ENCODE measurements at regions not wholly inside any gene's neighbourhood (a gene's known extent, or its start where the extent isn't known, plus 50 kb on each side); places are given as distances from the start of the nearest gene placed in this dataset.

- DNase-seq: no peak
These were observed 139.5 kb upstream of the PMFBP1 start for GRCh38 chr16:72311426-72311825.

GRCh38 chr16:72309001-72309400, 137.0 kb upstream of the PMFBP1 start:
- no peak for DNase-seq

- no peak for DNase-seq
These were observed 136.4 kb upstream of the PMFBP1 start for GRCh38 chr16:72308396-72308795.

GRCh38 chr16:72302332-72302731, 130.4 kb upstream of the PMFBP1 start:
- DNase-seq: no peak

- DNase-seq: no peak
These were observed 129.7 kb upstream of the PMFBP1 start for GRCh38 chr16:72301523-72302236.

GRCh38 chr16:72300892-72301291, 128.9 kb upstream of the PMFBP1 start:
- no peak for DNase-seq

- DNase-seq: no peak
These were observed 127.8 kb upstream of the PMFBP1 start for GRCh38 chr16:72299684-72300243.

GRCh38 chr16:72298961-72299360, 127.0 kb upstream of the PMFBP1 start:
- no peak for DNase-seq

GRCh38 chr16:72295914-72296313, 124.0 kb upstream of the PMFBP1 start:
- no peak for DNase-seq

GRCh38 chr16:72291531-72291981, 119.6 kb upstream of the PMFBP1 start:
- no peak for DNase-seq

GRCh38 chr16:72291121-72291520, 119.2 kb upstream of the PMFBP1 start:
- DNase-seq: no peak

- no peak for DNase-seq
These were observed 115.7 kb upstream of the PMFBP1 start for GRCh38 chr16:72287649-72288048.

GRCh38 chr16:72286936-72287620, 115.1 kb upstream of the PMFBP1 start:
- DNase-seq: no peak

- DNase-seq: no peak
These were observed 113.8 kb upstream of the PMFBP1 start for GRCh38 chr16:72285728-72286127.

GRCh38 chr16:72285324-72285723, 113.4 kb upstream of the PMFBP1 start:
- no peak for DNase-seq

GRCh38 chr16:72284042-72284789, 112.3 kb upstream of the PMFBP1 start:
- no peak for DNase-seq

- no peak for DNase-seq
These were observed 110.4 kb upstream of the PMFBP1 start for GRCh38 chr16:72282362-72282761.

GRCh38 chr16:72278301-72278700, 106.3 kb upstream of the PMFBP1 start:
- no peak for DNase-seq

GRCh38 chr16:72277749-72278148, 105.8 kb upstream of the PMFBP1 start:
- DNase-seq: no peak

GRCh38 chr16:72271699-72272240, 99.8 kb upstream of the PMFBP1 start:
- DNase-seq: no peak

GRCh38 chr16:72270531-72270930, 98.6 kb upstream of the PMFBP1 start:
- DNase-seq: no peak

GRCh38 chr16:72266836-72267235, 94.9 kb upstream of the PMFBP1 start:
- no peak for DNase-seq

- no peak for DNase-seq
These were observed 92.8 kb upstream of the PMFBP1 start for GRCh38 chr16:72264771-72265170.

Measured in activated CD4-positive, alpha-beta T cell treated with anti-CD3 and anti-CD28 coated beads for 4 hours (primary cell).